ENCODE measurements at regions not wholly inside any gene's neighbourhood (a gene's known extent, or its start where the extent isn't known, plus 50 kb on each side); places are given as distances from the start of the nearest gene placed in this dataset.

- WGBS, 3 donors: 61 to 96% (median 89%) methylated on average over 6 of the region's 6 CpGs
- no peak overlapping the region for H3K27ac ChIP-seq (ENCODE audit: low read depth, low read length)
Observed at GRCh38 chr2:226657340-226658053, 142.1 kb downstream of the IRS1 start.

GRCh38 chr2:226656367-226656766 is 143.3 kb downstream of the IRS1 start:
- WGBS, 3 donors: 27 to 65% (median 59%) methylated on average over 4 of the region's 4 CpGs
- H3K27ac ChIP-seq (ENCODE audit: low read depth, low read length): no peak overlapping the region

DNA sequence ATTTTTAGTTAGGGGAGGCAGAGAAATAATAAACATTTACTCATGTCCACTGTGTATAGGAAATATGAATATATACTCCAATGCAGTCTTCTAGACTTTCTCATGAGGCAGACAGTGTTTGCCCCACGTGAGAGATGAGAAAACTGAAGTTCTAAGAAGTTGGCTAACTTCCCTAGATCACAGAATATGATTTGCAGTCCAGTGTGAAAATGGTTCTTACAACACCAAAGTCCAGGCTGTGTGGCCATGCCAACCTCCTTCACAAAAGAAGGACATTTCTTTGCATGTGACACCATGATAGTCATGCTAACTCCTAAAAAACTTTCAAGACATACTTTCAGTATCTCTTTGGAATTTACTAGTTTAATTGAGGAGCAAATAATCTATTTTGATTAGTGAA is 143.7 kb downstream of the IRS1 start:
- no peak overlapping the region for H3K27ac ChIP-seq (ENCODE audit: low read depth, low read length)
- WGBS, 3 donors: 7 to 38% (median 29%) methylated on average over 1 of the region's 1 CpG

- 90 to 96% (median 95%) methylated on average over 1 of the region's 1 CpG for WGBS, 3 donors
- H3K27ac ChIP-seq (ENCODE audit: low read depth, low read length): no peak overlapping the region
Observed at GRCh38 chr2:226652983-226653765, 146.4 kb downstream of the IRS1 start.

GRCh38 chr2:226652369-226652768 is 147.3 kb downstream of the IRS1 start:
- WGBS, 3 donors: 10 to 49% (median 14%) methylated on average over 4 of the region's 4 CpGs
- H3K27ac ChIP-seq (ENCODE audit: low read depth, low read length): no peak overlapping the region

DNA sequence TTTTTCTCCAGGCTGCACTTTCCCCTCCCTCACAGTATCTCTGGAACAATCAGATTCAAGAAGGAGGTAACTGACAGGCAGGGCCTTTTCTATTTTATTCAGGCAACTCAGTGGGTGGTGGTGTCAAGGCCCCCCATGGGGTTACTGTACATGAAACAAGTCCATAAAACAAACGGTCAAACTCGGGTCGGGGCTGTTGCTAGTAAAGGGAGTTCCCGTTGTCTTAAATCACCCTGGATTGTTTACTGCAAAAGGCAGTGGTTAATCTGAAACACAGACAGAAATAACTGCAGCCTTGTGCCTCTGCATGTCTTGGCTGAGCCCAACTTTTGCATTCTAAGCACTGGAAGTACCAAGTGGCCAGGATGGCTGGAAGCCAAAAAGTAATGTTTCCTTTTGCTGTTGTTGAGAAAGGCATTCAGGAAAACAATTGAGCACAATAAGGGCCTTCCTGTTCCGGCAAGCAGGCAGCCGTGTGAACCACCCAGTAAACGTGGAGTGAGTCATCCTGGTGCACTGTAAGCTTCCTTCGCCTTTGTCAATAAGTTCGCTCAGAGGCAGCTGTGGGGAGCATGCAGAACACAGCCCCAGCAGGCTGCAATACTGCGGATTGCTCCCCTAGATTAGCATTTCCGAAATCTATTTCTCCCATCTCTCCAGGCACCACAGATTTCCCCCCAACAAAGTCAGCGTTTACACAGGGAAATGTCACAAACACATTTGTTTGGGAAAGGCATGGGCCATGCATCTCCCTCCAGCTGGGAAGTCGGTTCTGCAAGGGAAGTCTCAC is 149.6 kb downstream of the IRS1 start:
- H3K27ac ChIP-seq (ENCODE audit: low read depth, low read length): no peak overlapping the region
- WGBS, 3 donors: 6 to 51% (median 16%) methylated on average over 13 of the region's 13 CpGs

- H3K27ac ChIP-seq (ENCODE audit: low read depth, low read length): no peak overlapping the region
- WGBS, 3 donors: 97 to 98% (median 98%) methylated on average over 10 of the region's 10 CpGs
Observed at GRCh38 chr2:226649201-226649600, 150.4 kb downstream of the IRS1 start.

- 84 to 88% (median 85%) methylated on average over 28 of the region's 28 CpGs for WGBS, 3 donors
- H3K27ac ChIP-seq (ENCODE audit: low read depth, low read length): no peak overlapping the region
Observed at GRCh38 chr2:226647621-226648518, 151.8 kb downstream of the IRS1 start.

DNA sequence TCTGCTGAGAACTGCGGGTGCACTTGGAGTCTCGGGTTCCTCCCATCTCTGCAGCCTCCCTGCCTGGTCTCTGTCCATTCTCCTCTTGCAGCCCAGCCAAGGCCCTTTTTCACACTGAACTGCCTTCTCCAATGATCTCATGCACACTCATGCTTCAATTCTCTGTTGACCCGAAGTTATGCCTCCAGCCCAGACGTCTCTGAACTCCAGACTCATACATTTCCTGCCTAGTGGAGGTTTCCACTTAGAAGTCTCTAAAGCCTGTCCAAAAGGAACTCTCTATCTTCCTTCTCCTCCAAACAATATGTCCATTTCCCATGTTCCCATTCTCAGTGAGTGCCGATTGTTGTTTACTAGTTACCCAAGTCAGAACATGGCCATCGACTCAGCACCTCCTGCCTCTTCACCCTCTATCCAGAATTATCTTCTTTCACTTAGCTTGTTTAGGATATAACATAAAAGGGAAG is 155.2 kb downstream of the IRS1 start:
- no peak overlapping the region for H3K27ac ChIP-seq (ENCODE audit: low read depth, low read length)
- 33 to 62% (median 36%) methylated on average over 6 of the region's 6 CpGs for whole genome bisulfite sequencing, 3 donors

- no peak overlapping the region for H3K27ac ChIP-seq (ENCODE audit: low read depth, low read length)
- WGBS, 3 donors: 61 to 79% (median 72%) methylated on average over 5 of the region's 5 CpGs
Observed at GRCh38 chr2:226643946-226644282, 155.7 kb downstream of the IRS1 start.

GRCh38 chr2:226643030-226643945 is 156.3 kb downstream of the IRS1 start:
- WGBS, 3 donors: 77 to 79% (median 78%) methylated on average over 6 of the region's 6 CpGs
- no peak overlapping the region for H3K27ac ChIP-seq (ENCODE audit: low read depth, low read length)

DNA sequence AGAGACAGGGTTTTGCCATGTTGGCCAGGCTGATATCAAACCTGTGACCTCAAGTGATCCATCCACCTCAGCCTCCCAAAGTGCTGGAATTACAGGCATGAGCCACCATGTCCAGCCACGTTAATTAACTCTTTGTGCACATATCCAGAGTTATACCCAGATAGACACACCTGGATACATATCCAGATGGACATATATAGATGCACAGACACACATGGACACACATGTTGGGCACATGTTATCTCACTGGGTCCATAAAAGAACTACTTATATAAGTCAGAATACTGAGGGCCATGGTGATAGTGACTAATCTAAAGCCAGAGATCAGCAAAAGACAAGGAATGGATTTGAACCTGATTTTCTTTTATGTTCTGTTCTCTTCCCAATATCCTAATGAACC is 158.6 kb downstream of the IRS1 start:
- WGBS, 3 donors: 74 to 82% (median 81%) methylated on average over 1 of the region's 1 CpG
- H3K27ac ChIP-seq (ENCODE audit: low read depth, low read length): no peak overlapping the region

GRCh38 chr2:226640501-226640900 is 159.1 kb downstream of the IRS1 start:
- 90 to 98% (median 95%) methylated on average over 3 of the region's 3 CpGs for WGBS, 3 donors
- H3K27ac ChIP-seq (ENCODE audit: low read depth, low read length): no peak overlapping the region

DNA sequence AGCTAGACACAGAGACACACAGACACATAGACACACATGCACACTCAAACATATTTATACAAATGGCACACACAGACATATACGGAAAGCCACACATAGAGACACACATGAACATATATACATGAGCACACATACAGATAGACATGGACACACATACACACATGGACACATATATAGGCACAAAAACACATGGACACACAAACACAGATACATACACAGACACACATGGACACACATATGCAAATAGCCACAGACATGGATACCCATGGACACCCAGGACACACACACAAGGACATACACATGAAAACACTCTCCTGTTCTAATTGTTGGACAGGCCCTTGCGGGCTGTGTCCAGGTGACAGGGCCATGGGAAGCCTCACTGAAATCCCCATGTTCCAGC is 160.1 kb downstream of the IRS1 start:
- no peak overlapping the region for H3K27ac ChIP-seq (ENCODE audit: low read depth, low read length)
- WGBS, 3 donors: 95 to 99% (median 98%) methylated on average over 2 of the region's 2 CpGs

DNA sequence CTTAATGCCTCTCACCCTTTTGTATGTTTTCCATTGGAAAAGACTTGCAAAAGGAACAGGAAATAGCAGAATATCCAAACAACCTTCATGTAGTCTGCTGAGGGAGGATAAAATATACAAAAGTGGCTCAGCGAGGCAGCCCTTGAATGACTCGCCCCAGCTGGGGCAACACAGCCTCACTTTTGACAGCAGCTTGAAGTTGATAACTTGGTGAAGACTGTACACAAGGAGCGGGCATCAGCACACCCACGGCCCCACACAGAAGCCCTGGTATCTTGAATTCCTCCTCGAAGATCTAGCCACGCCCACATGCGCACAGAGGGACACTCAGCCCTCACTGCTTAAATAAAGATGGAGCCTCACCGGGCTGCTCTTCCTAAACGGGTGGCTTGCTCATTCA is 161.0 kb downstream of the IRS1 start:
- no peak overlapping the region for H3K27ac ChIP-seq (ENCODE audit: low read depth, low read length)
- 80 to 88% (median 85%) methylated on average over 9 of the region's 9 CpGs for WGBS, 3 donors

DNA sequence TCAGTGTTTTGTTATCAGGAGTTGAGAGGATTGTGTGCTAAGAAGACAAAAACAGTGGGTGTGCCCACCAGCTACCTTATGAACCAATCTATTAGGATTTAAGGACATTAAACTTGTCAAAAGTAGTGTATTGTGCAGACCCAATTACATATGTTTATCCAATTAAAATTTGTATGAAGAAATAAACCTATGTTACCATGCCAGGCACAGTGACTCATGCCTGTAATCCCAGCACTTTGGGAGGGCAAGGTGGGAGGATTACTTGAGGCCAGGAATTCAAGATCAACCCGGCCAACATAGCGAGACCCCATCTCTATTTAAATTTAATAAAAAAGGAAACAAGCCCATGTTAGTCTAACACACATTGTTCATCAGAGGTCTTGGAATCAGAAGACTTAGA is 162.2 kb downstream of the IRS1 start:
- 89 to 98% (median 92%) methylated on average over 2 of the region's 2 CpGs for WGBS, 3 donors
- no peak overlapping the region for H3K27ac ChIP-seq (ENCODE audit: low read depth, low read length)

- no peak overlapping the region for H3K27ac ChIP-seq (ENCODE audit: low read depth, low read length)
- 96 to 97% (median 96%) methylated on average over 2 of the region's 2 CpGs for WGBS, 3 donors
Observed at GRCh38 chr2:226636586-226636985, 163.0 kb downstream of the IRS1 start.

All from adipose tissue (tissue), 3 donors.